Activated CD8-positive, alpha-beta T cell treated with anti-CD3 and anti-CD28 coated beads for 36 hours (primary cell): ENCODE measurements at regions not wholly inside any gene's neighbourhood (a gene's known extent, or its start where the extent isn't known, plus 50 kb on each side); places are given as distances from the start of the nearest gene placed in this dataset.

Experiments used
- ATAC-seq: fragments of 200-7000 bp; cut with Tn5 transposase; one replicate; pipeline ENCODE4 v1.10.0; 2021; ENCODE audit warnings: mild to moderate bottlenecking, moderate library complexity
- CTCF ChIA-PET: fragments of 350-600 bp; sonication (Branson Sonifier 250); formaldehyde crosslinking; loops from one replicate; lab custom pipeline; 2021; ENCODE audit warnings: antibody characterized with exemption; lab: Charles Lee
- POLR2A ChIA-PET: fragments of 350-600 bp; sonication (Branson Sonifier 250); formaldehyde crosslinking; loops from one replicate; lab custom pipeline; 2021; ENCODE audit warnings: antibody characterized with exemption; lab: Charles Lee
- DNase-seq: peaks from one replicate; pipeline ENCODE4 v3.0.0-alpha.2; 2020
- H3K27ac Mint-ChIP-seq: one replicate; pipeline ENCODE4 v1.8.0; 2021; ENCODE audit warnings: mild to moderate bottlenecking, mixed read lengths
- H3K27me3 Mint-ChIP-seq: one replicate; pipeline ENCODE4 v1.8.0; 2021; ENCODE audit warnings: mixed read lengths
- H3K36me3 Mint-ChIP-seq: one replicate; pipeline ENCODE4 v1.8.0; 2021; ENCODE audit warnings: low read depth, mixed read lengths
- H3K4me1 Mint-ChIP-seq: one replicate; pipeline ENCODE4 v1.8.0; 2021; ENCODE audit warnings: low read depth, mixed read lengths
- H3K4me3 Mint-ChIP-seq: one replicate; pipeline ENCODE4 v1.8.0; 2021; ENCODE audit warnings: mild to moderate bottlenecking, moderate library complexity, mixed read lengths
- H3K9me3 Mint-ChIP-seq: one replicate; pipeline ENCODE4 v1.8.0; 2021; ENCODE audit warnings: mixed read lengths
- CTCF ChIP-seq: fragments of 200-600 bp; IDR thresholded peaks from one replicate; pipeline ENCODE4 v1.8.0; 2022; ENCODE audit warnings: antibody characterized with exemption, mild to moderate bottlenecking
- intact Hi-C: fragments of 100-400 bp; cut with micrococcal nuclease; formaldehyde crosslinking; loops from one replicate; pipeline ENCODE4 v1.10.0; 2022

GRCh38 chr13:31912647-31913401, 118.8 kb upstream of the FRY start:
- no peak for TF ChIP-seq CTCF
- no peaks in the 10 kb centered on the region for H3K9me3 Mint-ChIP-seq
- no peak overlapping the region for H3K27ac Mint-ChIP-seq
- CTCF ChIA-PET: interaction anchor here (1.4 kb wide), 1 partner anchor 404 kb away, joined by 3 read pairs; no protein-coding TSS in a partner anchor
- no peaks in the 10 kb centered on the region for H3K36me3 Mint-ChIP-seq
- H3K27me3 Mint-ChIP-seq: no peaks in the 10 kb centered on the region
- POLR2A ChIA-PET: no interaction called here
- H3K4me1 Mint-ChIP-seq: no peaks in the 10 kb centered on the region
- intact Hi-C loops: no loop called here
- H3K4me3 Mint-ChIP-seq: no peak overlapping the region
- ATAC-seq (no peak), DNase-seq (no peak)

GRCh38 chr13:31913459-31913858, 118.1 kb upstream of the FRY start:
- intact Hi-C loops: no loop called here
- ChIA-PET CTCF (interaction anchor here (1.4 kb wide), 1 partner anchor 403 kb away, joined by 3 read pairs; no protein-coding TSS in a partner anchor), POLR2A (no interaction called here)
- no peak for DNase-seq
- Mint-ChIP-seq H3K4me1 (no peaks in the 10 kb centered on the region), H3K9me3 (no peaks in the 10 kb centered on the region), H3K36me3 (no peaks in the 10 kb centered on the region), H3K27me3 (no peaks in the 10 kb centered on the region), H3K4me3 (no peak overlapping the region), H3K27ac (no peak overlapping the region)
- no peak for TF ChIP-seq CTCF
- no peak for ATAC-seq

- Mint-ChIP-seq H3K27ac (no peak overlapping the region), H3K27me3 (no peaks in the 10 kb centered on the region), H3K4me3 (no peak overlapping the region), H3K9me3 (no peaks in the 10 kb centered on the region), H3K36me3 (no peaks in the 10 kb centered on the region), H3K4me1 (no peaks in the 10 kb centered on the region)
- CTCF ChIA-PET: interaction anchor here (1.5 kb wide), 1 partner anchor 145 kb away, joined by 3 read pairs; no protein-coding TSS in a partner anchor
- intact Hi-C loops: no loop called here
- ATAC-seq (no peak), DNase-seq (no peak)
- POLR2A ChIA-PET: no interaction called here
- TF ChIP-seq CTCF: no peak
Measured at GRCh38 chr13:31914843-31915242, 116.7 kb upstream of the FRY start.

- Mint-ChIP-seq H3K27ac (no peak overlapping the region), H3K27me3 (no peaks in the 10 kb centered on the region), H3K9me3 (no peaks in the 10 kb centered on the region), H3K36me3 (no peaks in the 10 kb centered on the region), H3K4me3 (no peak overlapping the region), H3K4me1 (no peaks in the 10 kb centered on the region)
- ATAC-seq: no peak
- TF ChIP-seq CTCF: no peak
- intact Hi-C loops: no loop called here
- CTCF ChIA-PET: interaction anchor here (4.2 kb wide), 1 partner anchor 9 kb away, joined by 36 read pairs; no protein-coding TSS in a partner anchor
- DNase-seq: no peak
- POLR2A ChIA-PET: interaction anchor here (0.8 kb wide), 1 partner anchor 119 kb away, joined by 3 read pairs; no protein-coding TSS in a partner anchor
Measured at GRCh38 chr13:31918707-31919106, 112.9 kb upstream of the FRY start.

- ChIA-PET CTCF (interaction anchor here (4.2 kb wide), 1 partner anchor 9 kb away, joined by 36 read pairs; no protein-coding TSS in a partner anchor), POLR2A (interaction anchor here (0.8 kb wide), 1 partner anchor 118 kb away, joined by 3 read pairs; no protein-coding TSS in a partner anchor)
- Mint-ChIP-seq H3K9me3 (no peaks in the 10 kb centered on the region), H3K4me1 (no peaks in the 10 kb centered on the region), H3K27me3 (no peaks in the 10 kb centered on the region), H3K27ac (no peak overlapping the region), H3K36me3 (no peaks in the 10 kb centered on the region), H3K4me3 (no peak overlapping the region)
- DNase-seq (no peak), ATAC-seq (no peak)
- TF ChIP-seq CTCF: no peak
- intact Hi-C loops: no loop called here
Measured at GRCh38 chr13:31919241-31919640, 112.3 kb upstream of the FRY start.
